Astrocyte (in vitro differentiated cells and primary cell): ENCODE measurements at regions not wholly inside any gene's neighbourhood (a gene's known extent, or its start where the extent isn't known, plus 50 kb on each side); places are given as distances from the start of the nearest gene placed in this dataset.

Experiments used
- DNase-seq: peaks from one replicate; pipeline ENCODE4 v3.0.0-alpha.2; 2010; ENCODE audit warnings: low read depth
- FAIRE-seq: peaks from 2 replicates; lab custom pipeline; 2011; peaks lifted over from hg19 to GRCh38; lab: Jason Lieb, UNC
- H2AFZ ChIP-seq: 2 replicates; pipeline ENCODE4 v1.6.0; 2012; ENCODE audit warnings: low read depth, low read length, inconsistent platforms
- H3K27ac ChIP-seq: 2 replicates; pipeline ENCODE4 v1.5.1; 2011; ENCODE audit warnings: low read depth, low read length, inconsistent platforms
- H3K27me3 ChIP-seq: 2 replicates; pipeline ENCODE4 v1.6.0; 2011; ENCODE audit warnings: low read length, inconsistent platforms; ENCODE audit not compliant: insufficient read depth
- H3K36me3 ChIP-seq: 2 replicates; pipeline ENCODE4 v1.5.1; 2011; ENCODE audit warnings: low read length, inconsistent platforms; ENCODE audit not compliant: insufficient read depth
- H3K4me1 ChIP-seq: 2 replicates; pipeline ENCODE4 v1.5.1; 2011; ENCODE audit warnings: low read length, inconsistent platforms; ENCODE audit not compliant: insufficient read depth
- H3K4me2 ChIP-seq: 2 replicates; pipeline ENCODE4 v1.6.0; 2012; ENCODE audit warnings: low read length, inconsistent platforms
- H3K4me3 ChIP-seq: 2 replicates; pipeline ENCODE4 v1.5.1; 2011; ENCODE audit warnings: low read depth, mild to moderate bottlenecking, low read length, inconsistent platforms; ENCODE audit not compliant: insufficient read depth
- H3K79me2 ChIP-seq: 2 replicates; pipeline ENCODE4 v1.6.0; 2012; ENCODE audit warnings: mild to moderate bottlenecking, low read length, inconsistent platforms; ENCODE audit not compliant: insufficient read depth
- H3K9ac ChIP-seq: 2 replicates; pipeline ENCODE4 v1.6.0; 2012; ENCODE audit warnings: mild to moderate bottlenecking, low read length, inconsistent platforms
- H3K9me3 ChIP-seq: 2 replicates; pipeline ENCODE4 v1.5.1; 2012; ENCODE audit warnings: low read depth, mild to moderate bottlenecking, low read length, inconsistent platforms; ENCODE audit not compliant: insufficient read depth
- H4K20me1 ChIP-seq: 2 replicates; pipeline ENCODE4 v1.6.0; 2012; ENCODE audit warnings: low read length, inconsistent platforms; ENCODE audit not compliant: insufficient read depth
- H3K27ac Mint-ChIP-seq: one replicate; pipeline ENCODE4 v1.8.0; 2021; ENCODE audit warnings: mild to moderate bottlenecking, mixed read lengths; ENCODE audit not compliant: unreplicated experiment
- H3K27me3 Mint-ChIP-seq: one replicate; pipeline ENCODE4 v1.8.0; 2021; ENCODE audit warnings: low read depth, mixed read lengths; ENCODE audit not compliant: unreplicated experiment
- H3K36me3 Mint-ChIP-seq: one replicate; pipeline ENCODE4 v1.8.0; 2021; ENCODE audit warnings: low read depth, mixed read lengths; ENCODE audit not compliant: unreplicated experiment
- H3K4me1 Mint-ChIP-seq: one replicate; pipeline ENCODE4 v1.8.0; 2021; ENCODE audit warnings: low read depth, mixed read lengths; ENCODE audit not compliant: unreplicated experiment
- H3K4me3 Mint-ChIP-seq: one replicate; pipeline ENCODE4 v1.8.0; 2021; ENCODE audit warnings: mild to moderate bottlenecking, moderate library complexity, mixed read lengths; ENCODE audit not compliant: unreplicated experiment
- H3K9me3 Mint-ChIP-seq: one replicate; pipeline ENCODE4 v1.8.0; 2021; ENCODE audit warnings: mild to moderate bottlenecking, mixed read lengths; ENCODE audit not compliant: unreplicated experiment
- CTCF ChIP-seq: IDR thresholded peaks from 2 replicates; pipeline ENCODE4 v1.5.1; 2011; ENCODE audit warnings: low read depth, mild to moderate bottlenecking, inconsistent platforms, low read length, moderate library complexity; ENCODE audit not compliant: insufficient read depth
- EZH2 ChIP-seq: IDR thresholded peaks from 2 replicates; pipeline ENCODE4 v1.6.1; 2012; ENCODE audit warnings: mild to moderate bottlenecking, low read length, inconsistent platforms; ENCODE audit not compliant: insufficient read depth

GRCh38 chr6:66725670-66726069 lies 1018.6 kb upstream of the EYS start:
- peaks cover 3% of the 10 kb centered on the region for H3K4me1 Mint-ChIP-seq
- Histone ChIP-seq H2AFZ (no peak overlapping the region), H3K4me2 (no peak overlapping the region), H3K4me1 (no peaks in the 10 kb centered on the region), H4K20me1 (no peaks in the 10 kb centered on the region), H3K9ac (no peak overlapping the region), H3K9me3 (no peaks in the 10 kb centered on the region), H3K27ac (no peak overlapping the region), H3K79me2 (no peaks in the 10 kb centered on the region), H3K4me3 (no peak overlapping the region), H3K36me3 (no peaks in the 10 kb centered on the region), H3K27me3 (no peaks in the 10 kb centered on the region)
- no peaks in the 10 kb centered on the region for H3K36me3 Mint-ChIP-seq
- no peaks in the 10 kb centered on the region for H3K9me3 Mint-ChIP-seq
- FAIRE-seq (no peak), DNase-seq (no peak)
- no peaks in the 10 kb centered on the region for H3K27me3 Mint-ChIP-seq
- H3K4me3 Mint-ChIP-seq: no peak overlapping the region
- TF ChIP-seq EZH2: no peak
- TF ChIP-seq CTCF: no peak
- no peak overlapping the region for H3K27ac Mint-ChIP-seq

GRCh38 chr6:66717801-66718200 lies 1010.8 kb upstream of the EYS start:
- Histone ChIP-seq H3K27ac (no peak overlapping the region), H3K79me2 (no peaks in the 10 kb centered on the region), H3K4me2 (no peak overlapping the region), H4K20me1 (no peaks in the 10 kb centered on the region), H3K27me3 (no peaks in the 10 kb centered on the region), H3K9me3 (no peaks in the 10 kb centered on the region), H2AFZ (no peak overlapping the region), H3K4me3 (no peak overlapping the region), H3K4me1 (no peaks in the 10 kb centered on the region), H3K9ac (no peak overlapping the region), H3K36me3 (no peaks in the 10 kb centered on the region)
- no peak overlapping the region for H3K27ac Mint-ChIP-seq
- no peaks in the 10 kb centered on the region for H3K36me3 Mint-ChIP-seq
- H3K4me1 Mint-ChIP-seq: peaks cover 5% of the 10 kb centered on the region
- H3K27me3 Mint-ChIP-seq: no peaks in the 10 kb centered on the region
- no peak for DNase-seq
- no peaks in the 10 kb centered on the region for H3K9me3 Mint-ChIP-seq
- no peak for TF ChIP-seq EZH2
- TF ChIP-seq CTCF: no peak
- no peak overlapping the region for H3K4me3 Mint-ChIP-seq
- no peak for FAIRE-seq

- H3K9me3 ChIP-seq: no peaks in the 10 kb centered on the region
- H3K27ac ChIP-seq: no peak overlapping the region
- H3K79me2 ChIP-seq: no peaks in the 10 kb centered on the region
- Mint-ChIP-seq H3K4me3 (no peak overlapping the region), H3K4me1 (no peaks in the 10 kb centered on the region), H3K27ac (no peak overlapping the region), H3K36me3 (no peaks in the 10 kb centered on the region), H3K9me3 (no peaks in the 10 kb centered on the region), H3K27me3 (no peaks in the 10 kb centered on the region)
- no peak for TF ChIP-seq EZH2
- H3K36me3 ChIP-seq: no peaks in the 10 kb centered on the region
- DNase-seq: no peak
- no peak for FAIRE-seq
- H3K27me3 ChIP-seq: no peaks in the 10 kb centered on the region
- no peak overlapping the region for H3K4me3 ChIP-seq
- H4K20me1 ChIP-seq: no peaks in the 10 kb centered on the region
- no peaks in the 10 kb centered on the region for H3K4me1 ChIP-seq
- no peak overlapping the region for H3K4me2 ChIP-seq
- no peak overlapping the region for H2AFZ ChIP-seq
- H3K9ac ChIP-seq: no peak overlapping the region
Measured at GRCh38 chr6:66699385-66699784, 992.4 kb upstream of the EYS start.
